Cardiac muscle cell (in vitro differentiated cells and primary cell): ENCODE measurements at regions not wholly inside any gene's neighbourhood (a gene's known extent, or its start where the extent isn't known, plus 50 kb on each side); places are given as distances from the start of the nearest gene placed in this dataset.

ENCODE experiments used
- DNase-seq, 2 donors: peaks; one replicate each; pipeline versions ENCODE4 v3.0.0 to v3.0.0-alpha.2; 2010 to 2017; ENCODE audit warnings: low read depth in 1 of 2, low spot score in 1 of 2
- H3K27ac ChIP-seq: fragments of 200-600 bp; sonication (generic); 2 replicates; pipeline ENCODE4 v1.5.1; 2016
- H3K27me3 ChIP-seq: fragments of 200-600 bp; sonication (generic); 2 replicates; pipeline ENCODE4 v1.6.0; 2016; ENCODE audit warnings: control low read depth
- H3K36me3 ChIP-seq: fragments of 200-600 bp; sonication (generic); 2 replicates; pipeline ENCODE4 v1.5.1; 2016; ENCODE audit warnings: control low read depth
- H3K4me1 ChIP-seq: fragments of 200-600 bp; sonication (generic); 2 replicates; pipeline ENCODE4 v1.8.1; 2017; ENCODE audit warnings: low read depth, mild to moderate bottlenecking, mixed run types
- H3K4me3 ChIP-seq: fragments of 200-600 bp; sonication (generic); 2 replicates; pipeline ENCODE4 v1.5.1; 2016; ENCODE audit warnings: mild to moderate bottlenecking
- H3K9me3 ChIP-seq: fragments of 200-600 bp; sonication (generic); 2 replicates; pipeline ENCODE4 v1.5.1; 2017; ENCODE audit warnings: low read depth, mild to moderate bottlenecking, control low read depth
- TF ChIP-seq, protein P1 (sequence below): IDR thresholded peaks from 2 replicates; pipeline ENCODE4 v1.5.1; 2012; ENCODE audit warnings: low read depth, mild to moderate bottlenecking, low read length

GRCh38 chr4:123505095-123506010 is 108.8 kb downstream of the SPRY1 start:
- Histone ChIP-seq H3K4me1 (no peaks in the 10 kb centered on the region), H3K9me3 (no peaks in the 10 kb centered on the region), H3K4me3 (peak overlapping the region; percentile 32), H3K27me3 (no peaks in the 10 kb centered on the region), H3K36me3 (no peaks in the 10 kb centered on the region), H3K27ac (peak overlapping the region; percentile 40)
- TF ChIP-seq, protein P1, sequence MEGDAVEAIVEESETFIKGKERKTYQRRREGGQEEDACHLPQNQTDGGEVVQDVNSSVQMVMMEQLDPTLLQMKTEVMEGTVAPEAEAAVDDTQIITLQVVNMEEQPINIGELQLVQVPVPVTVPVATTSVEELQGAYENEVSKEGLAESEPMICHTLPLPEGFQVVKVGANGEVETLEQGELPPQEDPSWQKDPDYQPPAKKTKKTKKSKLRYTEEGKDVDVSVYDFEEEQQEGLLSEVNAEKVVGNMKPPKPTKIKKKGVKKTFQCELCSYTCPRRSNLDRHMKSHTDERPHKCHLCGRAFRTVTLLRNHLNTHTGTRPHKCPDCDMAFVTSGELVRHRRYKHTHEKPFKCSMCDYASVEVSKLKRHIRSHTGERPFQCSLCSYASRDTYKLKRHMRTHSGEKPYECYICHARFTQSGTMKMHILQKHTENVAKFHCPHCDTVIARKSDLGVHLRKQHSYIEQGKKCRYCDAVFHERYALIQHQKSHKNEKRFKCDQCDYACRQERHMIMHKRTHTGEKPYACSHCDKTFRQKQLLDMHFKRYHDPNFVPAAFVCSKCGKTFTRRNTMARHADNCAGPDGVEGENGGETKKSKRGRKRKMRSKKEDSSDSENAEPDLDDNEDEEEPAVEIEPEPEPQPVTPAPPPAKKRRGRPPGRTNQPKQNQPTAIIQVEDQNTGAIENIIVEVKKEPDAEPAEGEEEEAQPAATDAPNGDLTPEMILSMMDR: no peak
- peak; percentile 76 to 83 for DNase-seq

GRCh38 chr4:123506011-123506695 is 109.6 kb downstream of the SPRY1 start:
- no peaks in the 10 kb centered on the region for H3K36me3 ChIP-seq
- no peak for DNase-seq
- no peaks in the 10 kb centered on the region for H3K4me1 ChIP-seq
- peak overlapping the region; percentile 40 for H3K27ac ChIP-seq
- no peaks in the 10 kb centered on the region for H3K27me3 ChIP-seq
- H3K9me3 ChIP-seq: no peaks in the 10 kb centered on the region
- H3K4me3 ChIP-seq: peak overlapping the region; percentile 32
- TF ChIP-seq, protein P1: no peak

DNA sequence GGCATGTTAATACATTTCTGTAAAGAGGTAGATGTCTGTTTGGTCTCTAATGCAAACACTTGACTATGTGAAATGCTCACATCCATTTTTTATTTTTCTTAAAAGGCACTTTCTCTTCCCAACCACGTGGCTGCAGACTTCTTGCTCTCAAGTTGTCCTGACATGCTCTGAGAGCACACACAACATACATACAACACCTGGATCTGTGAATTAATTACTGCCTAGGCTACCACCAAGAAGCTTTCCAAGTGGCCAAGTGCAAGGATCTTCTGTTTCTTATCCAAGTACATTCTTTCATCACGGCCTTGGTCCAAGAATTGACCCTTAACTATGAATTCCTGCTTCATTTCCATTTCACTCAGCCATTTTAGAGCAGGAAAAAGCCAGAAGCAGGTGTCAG is 110.8 kb downstream of the SPRY1 start:
- TF ChIP-seq, protein P1: no peak
- no peaks in the 10 kb centered on the region for H3K9me3 ChIP-seq
- peak in 1 of 2 donors; percentile 6 for DNase-seq
- H3K27me3 ChIP-seq: no peaks in the 10 kb centered on the region
- H3K36me3 ChIP-seq: no peaks in the 10 kb centered on the region
- H3K4me3 ChIP-seq: no peak overlapping the region
- H3K4me1 ChIP-seq: no peaks in the 10 kb centered on the region
- no peak overlapping the region for H3K27ac ChIP-seq

DNA sequence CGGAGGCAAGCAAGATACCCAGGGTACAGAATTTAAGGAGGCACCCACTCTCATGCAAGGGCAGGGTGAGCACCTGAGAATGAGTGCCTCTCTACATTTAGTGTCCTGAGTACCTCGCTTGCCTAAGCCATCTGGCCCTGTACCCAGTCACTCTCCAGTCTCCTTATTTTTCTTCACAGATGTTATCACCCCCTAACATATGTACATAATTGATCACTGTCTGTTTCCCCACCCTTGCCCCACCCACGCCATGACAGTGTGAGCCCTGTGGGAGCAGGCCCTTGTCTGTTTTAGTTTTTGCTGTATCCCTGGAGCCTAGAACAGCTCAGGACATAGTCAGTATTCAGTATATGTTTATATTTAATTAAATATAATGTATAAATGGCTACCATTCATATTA is 113.6 kb downstream of the SPRY1 start:
- Histone ChIP-seq H3K4me3 (no peak overlapping the region), H3K27ac (no peak overlapping the region), H3K4me1 (no peaks in the 10 kb centered on the region), H3K9me3 (no peaks in the 10 kb centered on the region), H3K36me3 (no peaks in the 10 kb centered on the region), H3K27me3 (no peaks in the 10 kb centered on the region)
- DNase-seq: no peak
- TF ChIP-seq, protein P1: no peak

- H3K36me3 ChIP-seq: no peaks in the 10 kb centered on the region
- H3K4me3 ChIP-seq: no peak overlapping the region
- no peak overlapping the region for H3K27ac ChIP-seq
- no peaks in the 10 kb centered on the region for H3K9me3 ChIP-seq
- no peaks in the 10 kb centered on the region for H3K4me1 ChIP-seq
- no peaks in the 10 kb centered on the region for H3K27me3 ChIP-seq
- DNase-seq: no peak
- TF ChIP-seq, protein P1: no peak
Observed at GRCh38 chr4:123510659-123511058, 114.1 kb downstream of the SPRY1 start.
